ENCODE measurements at regions not wholly inside any gene's neighbourhood (a gene's known extent, or its start where the extent isn't known, plus 50 kb on each side); places are given as distances from the start of the nearest gene placed in this dataset.
A peak's percentile ranks its signal among the peaks of the same experiment; 100 is the strongest.

GRCh38 chr10:6928586-6928985 lies 348.5 kb upstream of the PRKCQ start:
- H3K79me2 ChIP-seq (ENCODE audit: low read depth), result no peaks in the 10 kb centered on the region
- peaks cover 17% of the 10 kb centered on the region for H3K4me1 Mint-ChIP-seq
- no peaks in the 10 kb centered on the region for H3K9me3 ChIP-seq (ENCODE audit: low read depth)
- H3K36me3 Mint-ChIP-seq, result no peaks in the 10 kb centered on the region
- no peak overlapping the region for H3K4me3 Mint-ChIP-seq
- H3K27ac Mint-ChIP-seq, result no peak overlapping the region
- peak overlapping the region; percentile 25 for H3K4me2 ChIP-seq
- no peaks in the 10 kb centered on the region for H3K9me3 Mint-ChIP-seq
- no peak overlapping the region for H3K4me3 ChIP-seq
- H3K27me3 Mint-ChIP-seq (ENCODE audit: insufficient read depth, low read depth), result peaks cover 2% of the 10 kb centered on the region
- H4K20me1 ChIP-seq (ENCODE audit: low read depth), result no peaks in the 10 kb centered on the region
- no peaks in the 10 kb centered on the region for H3F3A ChIP-seq (ENCODE audit: low read depth)
- no peak overlapping the region for H3K9ac ChIP-seq
- TF ChIP-seq CTCF (IDR thresholded peaks at IDR 0.05), result no peak
- no peak for TF ChIP-seq EZH2 (IDR thresholded peaks at IDR 0.05)
- no peak for TF ChIP-seq EZH2phosphoT487 (IDR thresholded peaks at IDR 0.05)
- no peaks in the 10 kb centered on the region for H3K36me3 ChIP-seq
- H3K27ac ChIP-seq, result no peak overlapping the region
- no peak overlapping the region for H2AFZ ChIP-seq (replicated peaks)
- H3K4me1 ChIP-seq, result peaks cover 2% of the 10 kb centered on the region
- peak; percentile 72 for DNase-seq (ENCODE audit: low spot score)
- H3K27me3 ChIP-seq, result no peaks in the 10 kb centered on the region

GRCh38 chr10:6926971-6927370 lies 346.9 kb upstream of the PRKCQ start:
- Mint-ChIP-seq H3K36me3 (no peaks in the 10 kb centered on the region), H3K27me3 (ENCODE audit: insufficient read depth, low read depth) (peaks cover 2% of the 10 kb centered on the region), H3K27ac (no peak overlapping the region), H3K4me3 (no peak overlapping the region), H3K9me3 (no peaks in the 10 kb centered on the region), H3K4me1 (peaks cover 17% of the 10 kb centered on the region)
- H3K9ac ChIP-seq, result no peak overlapping the region
- H3K27me3 ChIP-seq, result no peaks in the 10 kb centered on the region
- TF ChIP-seq EZH2phosphoT487 (IDR thresholded peaks at IDR 0.05), result no peak
- no peak for TF ChIP-seq CTCF (IDR thresholded peaks at IDR 0.05)
- no peak for TF ChIP-seq EZH2 (IDR thresholded peaks at IDR 0.05)
- no peaks in the 10 kb centered on the region for H3K36me3 ChIP-seq
- no peaks in the 10 kb centered on the region for H3K79me2 ChIP-seq (ENCODE audit: low read depth)
- H3F3A ChIP-seq (ENCODE audit: low read depth), result no peaks in the 10 kb centered on the region
- no peak overlapping the region for H3K4me2 ChIP-seq
- no peaks in the 10 kb centered on the region for H3K9me3 ChIP-seq (ENCODE audit: low read depth)
- H2AFZ ChIP-seq (replicated peaks), result no peak overlapping the region
- H3K4me3 ChIP-seq, result no peak overlapping the region
- H3K4me1 ChIP-seq, result peaks cover 2% of the 10 kb centered on the region
- H4K20me1 ChIP-seq (ENCODE audit: low read depth), result no peaks in the 10 kb centered on the region
- no peak overlapping the region for H3K27ac ChIP-seq
- DNase-seq (ENCODE audit: low spot score), result no peak

DNA sequence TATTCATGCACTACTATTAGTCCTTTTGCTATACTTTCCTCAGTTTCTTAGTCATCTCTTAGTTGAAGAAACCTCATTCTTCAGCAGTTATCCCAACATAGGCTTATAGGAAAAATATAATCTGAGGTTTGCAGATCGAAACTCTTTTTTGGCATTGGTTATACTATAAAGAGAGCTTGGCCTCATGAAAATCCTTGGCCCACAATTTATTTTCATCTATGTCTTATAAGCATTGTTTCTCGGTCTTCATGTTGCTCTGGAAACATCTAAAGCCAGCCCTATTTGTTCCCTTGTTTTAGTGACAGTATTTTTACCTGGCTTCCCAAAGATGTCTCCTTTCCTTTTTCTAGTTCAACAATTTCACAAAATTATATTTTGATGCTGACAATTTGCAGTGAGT lies 345.1 kb upstream of the PRKCQ start:
- TF ChIP-seq CTCF (IDR thresholded peaks at IDR 0.05) (no peak), EZH2 (IDR thresholded peaks at IDR 0.05) (no peak), EZH2phosphoT487 (IDR thresholded peaks at IDR 0.05) (no peak)
- Histone ChIP-seq H3K4me2 (no peak overlapping the region), H3K4me1 (peaks cover 2% of the 10 kb centered on the region), H3F3A (ENCODE audit: low read depth) (no peaks in the 10 kb centered on the region), H4K20me1 (ENCODE audit: low read depth) (no peaks in the 10 kb centered on the region), H3K4me3 (no peak overlapping the region), H3K79me2 (ENCODE audit: low read depth) (no peaks in the 10 kb centered on the region), H3K27ac (no peak overlapping the region), H3K9me3 (ENCODE audit: low read depth) (no peaks in the 10 kb centered on the region), H3K27me3 (no peaks in the 10 kb centered on the region), H3K36me3 (no peaks in the 10 kb centered on the region), H2AFZ (replicated peaks) (no peak overlapping the region), H3K9ac (no peak overlapping the region)
- H3K4me1 Mint-ChIP-seq, result peaks cover 22% of the 10 kb centered on the region
- H3K27me3 Mint-ChIP-seq (ENCODE audit: insufficient read depth, low read depth), result peaks cover 2% of the 10 kb centered on the region
- H3K27ac Mint-ChIP-seq, result no peak overlapping the region
- H3K4me3 Mint-ChIP-seq, result no peak overlapping the region
- DNase-seq (ENCODE audit: low spot score), result no peak
- H3K36me3 Mint-ChIP-seq, result no peaks in the 10 kb centered on the region
- H3K9me3 Mint-ChIP-seq, result no peaks in the 10 kb centered on the region

Measured in neural progenitor cell (in vitro differentiated cells).